Stimulated activated CD4-positive, alpha-beta T cell treated with anti-CD3 and anti-CD28 coated beads, Interleukin-15, amount 100 ng/mL, for 48 hours (primary cell): ENCODE measurements at regions not wholly inside any gene's neighbourhood (a gene's known extent, or its start where the extent isn't known, plus 50 kb on each side); places are given as distances from the start of the nearest gene placed in this dataset.

Experiments
- DNase-seq, 2 donors: peaks; one replicate each; pipeline ENCODE4 v3.0.0-alpha.2; 2020; ENCODE audit warnings: low read depth in 2 of 2

GRCh38 chr10:4265964-4266363 lies 481.0 kb upstream of the KLF6 start:
- no peak for DNase-seq

- DNase-seq, result no peak
These were observed 479.3 kb upstream of the KLF6 start for GRCh38 chr10:4264209-4264865.

GRCh38 chr10:4263601-4263921 lies 478.6 kb upstream of the KLF6 start:
- DNase-seq, result no peak

GRCh38 chr10:4262870-4263600 lies 478.0 kb upstream of the KLF6 start:
- DNase-seq, result no peak

- DNase-seq, result no peak
These were observed 477.4 kb upstream of the KLF6 start for GRCh38 chr10:4262449-4262848.

GRCh38 chr10:4260483-4261124 lies 475.6 kb upstream of the KLF6 start:
- DNase-seq, result no peak

- DNase-seq, result no peak
These were observed 473.0 kb upstream of the KLF6 start for GRCh38 chr10:4257939-4258465.

GRCh38 chr10:4256971-4257370 lies 472.0 kb upstream of the KLF6 start:
- DNase-seq, result no peak

- DNase-seq, result no peak
These were observed 470.7 kb upstream of the KLF6 start for GRCh38 chr10:4255751-4256150.

GRCh38 chr10:4254101-4254994 lies 469.3 kb upstream of the KLF6 start:
- DNase-seq, result no peak

- no peak for DNase-seq
These were observed 467.7 kb upstream of the KLF6 start for GRCh38 chr10:4252701-4253100.

GRCh38 chr10:4250587-4250887 lies 465.5 kb upstream of the KLF6 start:
- no peak for DNase-seq

GRCh38 chr10:4249841-4250586 lies 465.0 kb upstream of the KLF6 start:
- no peak for DNase-seq

- no peak for DNase-seq
These were observed 462.4 kb upstream of the KLF6 start for GRCh38 chr10:4247379-4247778.

GRCh38 chr10:4246881-4247358 lies 461.9 kb upstream of the KLF6 start:
- DNase-seq, result no peak

GRCh38 chr10:4243651-4244050 lies 458.6 kb upstream of the KLF6 start:
- DNase-seq, result no peak

GRCh38 chr10:4243169-4243568 lies 458.2 kb upstream of the KLF6 start:
- DNase-seq, result no peak

- no peak for DNase-seq
These were observed 457.6 kb upstream of the KLF6 start for GRCh38 chr10:4242561-4243035.

- no peak for DNase-seq
These were observed 456.8 kb upstream of the KLF6 start for GRCh38 chr10:4241724-4242345.

- no peak for DNase-seq
These were observed 455.7 kb upstream of the KLF6 start for GRCh38 chr10:4240608-4241197.
